A549 (cell line): ENCODE measurements at regions not wholly inside any gene's neighbourhood (a gene's known extent, or its start where the extent isn't known, plus 50 kb on each side); places are given as distances from the start of the nearest gene placed in this dataset.

Source experiments
- ATAC-seq, 2 experiments: fragments of 200-7000 bp in 1 of 2; fragments of >200 bp in 1 of 2; cut with Nextera tagmentation in 1 of 2; cut with Tn5 transposase in 1 of 2; 3 replicates each; pipeline versions ENCODE4 v1.8.0 to v1.9.1; 2018 to 2020; ENCODE audit warnings: mild to moderate bottlenecking in 1 of 2, moderate library complexity in 1 of 2
- CTCF ChIA-PET: fragments of 300-600 bp; sonication (Branson Sonifier 250); formaldehyde crosslinking; extraction: SDS; loops from one replicate; lab custom pipeline; 2021; ENCODE audit warnings: antibody characterized with exemption, inconsistent platforms; lab: Yijun Ruan, JAX
- POLR2A ChIA-PET: fragments of 350-600 bp; formaldehyde crosslinking; extraction: SDS; loops from one replicate; lab custom pipeline; 2021; ENCODE audit warnings: antibody characterized with exemption, inconsistent platforms; lab: Yijun Ruan, JAX
- DNase-seq, 2 experiments: peaks; one replicate each; pipeline versions ENCODE4 v3.0.0 to v3.0.0-alpha.2; 2011 to 2016; ENCODE audit warnings: low read depth in 1 of 2, low spot score in 1 of 2
- FAIRE-seq: peaks from 2 replicates; lab custom pipeline; 2011; peaks lifted over from hg19 to GRCh38; lab: Jason Lieb, UNC
- H3K27ac ChIP-seq, 2 experiments: fragments of >200 bp; sonication (Bioruptor Twin); formaldehyde crosslinking; 3 replicates each; pipeline ENCODE4 v1.5.1; 2016 to 2017
- H3K4me1 ChIP-seq: fragments of >200 bp; sonication (Bioruptor Twin); formaldehyde crosslinking; 3 replicates; pipeline ENCODE4 v1.6.1; 2016
- H3K4me2 ChIP-seq: fragments of >200 bp; sonication (Bioruptor Twin); formaldehyde crosslinking; 3 replicates; pipeline ENCODE4 v1.6.1; 2016
- H3K4me3 ChIP-seq: fragments of >200 bp; sonication (Bioruptor Twin); formaldehyde crosslinking; 3 replicates; pipeline ENCODE4 v1.5.1; 2016
- H3K9me3 ChIP-seq: fragments of >200 bp; sonication (Bioruptor Twin); formaldehyde crosslinking; 3 replicates; pipeline ENCODE4 v1.6.1; 2016
- ATOH8 ChIP-seq: fragments of 250-450 bp; sonication (Bioruptor Pico); IDR thresholded peaks from 2 replicates; pipeline ENCODE4 v1.5.0; 2020; ENCODE audit warnings: low read depth, mild to moderate bottlenecking, moderate library complexity
- BCL3 ChIP-seq: fragments of >200 bp; sonication (Bioruptor Twin); formaldehyde crosslinking; IDR thresholded peaks from 3 replicates; pipeline ENCODE4 v1.6.1; 2016
- CHD4 ChIP-seq: fragments of 200-600 bp; sonication (generic); IDR thresholded peaks from 2 replicates; pipeline ENCODE4 v1.6.1; 2016; ENCODE audit warnings: antibody characterized with exemption, mild to moderate bottlenecking, borderline replicate concordance
- E2F6 ChIP-seq: IDR thresholded peaks from 2 replicates; pipeline ENCODE4 v1.6.1; 2012; ENCODE audit warnings: low read depth, borderline replicate concordance
- EHMT2 ChIP-seq: fragments of 200-600 bp; sonication (generic); IDR thresholded peaks from 2 replicates; pipeline ENCODE4 v1.6.1; 2016; ENCODE audit warnings: antibody characterized with exemption, low read depth, mild to moderate bottlenecking, moderate library complexity
- EP300 ChIP-seq, 2 experiments: fragments of >200 bp; sonication (Bioruptor Twin); formaldehyde crosslinking; IDR thresholded peaks; 2 replicates in 1 of 2; 3 replicates in 1 of 2; pipeline ENCODE4 v1.6.1; 2016 to 2017
- FOSB ChIP-seq: fragments of 250-450 bp; sonication (Bioruptor Pico); IDR thresholded peaks from 2 replicates; pipeline ENCODE4 v1.5.0; 2020; ENCODE audit warnings: mild to moderate bottlenecking, moderate library complexity
- FOXS1 ChIP-seq: fragments of 250-450 bp; sonication (Bioruptor Pico); IDR thresholded peaks from 2 replicates; pipeline ENCODE4 v1.5.0; 2020; ENCODE audit warnings: mild to moderate bottlenecking, moderate library complexity
- GATA3 ChIP-seq: IDR thresholded peaks from 2 replicates; pipeline ENCODE4 v1.6.1; 2012; ENCODE audit warnings: borderline replicate concordance
- HES2 ChIP-seq: fragments of >200 bp; sonication (Bioruptor Twin); formaldehyde crosslinking; IDR thresholded peaks from 2 replicates; pipeline ENCODE4 v1.6.1; 2016
- HEYL ChIP-seq: fragments of 250-450 bp; sonication (Bioruptor Pico); IDR thresholded peaks from 2 replicates; pipeline ENCODE4 v1.8.0; 2021; ENCODE audit warnings: mild to moderate bottlenecking, moderate library complexity
- HOXA7 ChIP-seq: fragments of 250-450 bp; sonication (Bioruptor Pico); IDR thresholded peaks from 2 replicates; pipeline ENCODE4 v1.5.0; 2020; ENCODE audit warnings: mild to moderate bottlenecking, moderate library complexity
- HOXB13 ChIP-seq: fragments of 250-450 bp; sonication (Bioruptor Pico); IDR thresholded peaks from 2 replicates; pipeline ENCODE4 v1.5.0; 2020; ENCODE audit warnings: low read depth, mild to moderate bottlenecking, moderate library complexity
- HOXB5 ChIP-seq: fragments of 250-450 bp; sonication (Bioruptor Pico); IDR thresholded peaks from 2 replicates; pipeline ENCODE4 v1.5.0; 2020; ENCODE audit warnings: mild to moderate bottlenecking, moderate library complexity
- JUN ChIP-seq, 2 experiments: fragments of >200 bp; sonication (Bioruptor Twin); formaldehyde crosslinking; IDR thresholded peaks; 2 replicates in 1 of 2; 3 replicates in 1 of 2; pipeline ENCODE4 v1.6.1; 2016 to 2017
- JUNB ChIP-seq: fragments of >200 bp; sonication (Bioruptor Twin); formaldehyde crosslinking; IDR thresholded peaks from 2 replicates; pipeline ENCODE4 v1.6.1; 2016
- KDM1A ChIP-seq: fragments of 200-600 bp; sonication (generic); IDR thresholded peaks from 2 replicates; pipeline ENCODE4 v1.6.1; 2016; ENCODE audit warnings: low read depth, mild to moderate bottlenecking
- KDM5A ChIP-seq: fragments of 200-600 bp; sonication (generic); IDR thresholded peaks from 2 replicates; pipeline ENCODE4 v1.6.1; 2016; ENCODE audit warnings: antibody characterized with exemption, mild to moderate bottlenecking
- MAX ChIP-seq: IDR thresholded peaks from 2 replicates; pipeline ENCODE4 v1.6.1; 2012
- MYC ChIP-seq: IDR thresholded peaks from 2 replicates; pipeline ENCODE4 v1.6.1; 2012; ENCODE audit warnings: mild to moderate bottlenecking, inconsistent platforms, low read length, improper control_type of control experiment, borderline replicate concordance
- NPAS2 ChIP-seq: fragments of 250-450 bp; sonication (Bioruptor Pico); IDR thresholded peaks from 2 replicates; pipeline ENCODE4 v1.8.0; 2022; ENCODE audit warnings: mild to moderate bottlenecking, moderate library complexity, borderline replicate concordance
- POLR2A ChIP-seq: IDR thresholded peaks from 2 replicates; pipeline ENCODE4 v1.6.1; 2012; ENCODE audit warnings: mild to moderate bottlenecking, low read length
- RFX5 ChIP-seq: fragments of 450-650 bp; IDR thresholded peaks from 2 replicates; pipeline ENCODE4 v1.7.1; 2014; ENCODE audit warnings: antibody characterized with exemption, mild to moderate bottlenecking, moderate library complexity
- RNF2 ChIP-seq: fragments of 200-600 bp; sonication (generic); IDR thresholded peaks from 2 replicates; pipeline ENCODE4 v1.6.1; 2016; ENCODE audit warnings: low read depth, mild to moderate bottlenecking, antibody characterized with exemption, moderate library complexity, borderline replicate concordance
- TP53 ChIP-seq: fragments of 250-450 bp; sonication (Bioruptor Pico); IDR thresholded peaks from 2 replicates; pipeline ENCODE4 v1.5.0; 2021; ENCODE audit warnings: mild to moderate bottlenecking, moderate library complexity
- USF2 ChIP-seq: fragments of 450-650 bp; IDR thresholded peaks from 2 replicates; pipeline ENCODE4 v1.6.1; 2014; ENCODE audit warnings: antibody characterized with exemption
- ZC3H11A ChIP-seq: fragments of 450-650 bp; IDR thresholded peaks from 2 replicates; pipeline ENCODE4 v1.6.1; 2014; ENCODE audit warnings: antibody characterized with exemption, mild to moderate bottlenecking
- ZFP36 ChIP-seq: fragments of 450-650 bp; IDR thresholded peaks from 2 replicates; pipeline ENCODE4 v1.6.1; 2014; ENCODE audit warnings: borderline replicate concordance; ENCODE audit not compliant: partially characterized antibody
- ZSCAN20 ChIP-seq: fragments of 250-450 bp; sonication (Bioruptor Pico); IDR thresholded peaks from 2 replicates; pipeline ENCODE4 v1.8.0; 2022; ENCODE audit warnings: mild to moderate bottlenecking, moderate library complexity
- WGBS: methylation state at CpG from one replicate; pipeline ENCODE4 v1.1.6; 2017; ENCODE audit errors: missing lambda C conversion rate; 5-methylcytosine and 5-hydroxymethylcytosine counted together
- TF ChIP-seq, protein P1 (sequence below): fragments of >200 bp; sonication (Bioruptor Twin); formaldehyde crosslinking; IDR thresholded peaks from 3 replicates; pipeline ENCODE4 v1.5.1; 2016
- TF ChIP-seq, protein P2 (sequence below): fragments of 250-450 bp; sonication (Bioruptor Pico); IDR thresholded peaks from 2 replicates; pipeline ENCODE4 v1.5.0; 2021; ENCODE audit warnings: mild to moderate bottlenecking, moderate library complexity, borderline replicate concordance

- FAIRE-seq (no peak), ATAC-seq (no peak), DNase-seq (no peak)
- POLR2A ChIA-PET: no interaction called here
- Histone ChIP-seq H3K4me2 (no peak overlapping the region), H3K4me3 (no peak overlapping the region), H3K27ac (no peak overlapping the region), H3K9me3 (no peaks in the 10 kb centered on the region), H3K4me1 (no peaks in the 10 kb centered on the region)
- CTCF ChIA-PET: no interaction called here
- 68% methylated on average over 3 of the region's 3 CpGs for WGBS
- TF ChIP-seq ZC3H11A (no peak), KDM5A (no peak), MYC (no peak), POLR2A (no peak), GATA3 (no peak), E2F6 (no peak), ATOH8 (no peak), TP53 (no peak), EHMT2 (no peak), RFX5 (no peak), FOSB (CRISPR knock-in tag) (no peak), HOXB5 (no peak), HOXA7 (CRISPR knock-in tag) (no peak), RNF2 (no peak), JUNB (no peak), HES2 (no peak)
- TF ChIP-seq, protein P1, sequence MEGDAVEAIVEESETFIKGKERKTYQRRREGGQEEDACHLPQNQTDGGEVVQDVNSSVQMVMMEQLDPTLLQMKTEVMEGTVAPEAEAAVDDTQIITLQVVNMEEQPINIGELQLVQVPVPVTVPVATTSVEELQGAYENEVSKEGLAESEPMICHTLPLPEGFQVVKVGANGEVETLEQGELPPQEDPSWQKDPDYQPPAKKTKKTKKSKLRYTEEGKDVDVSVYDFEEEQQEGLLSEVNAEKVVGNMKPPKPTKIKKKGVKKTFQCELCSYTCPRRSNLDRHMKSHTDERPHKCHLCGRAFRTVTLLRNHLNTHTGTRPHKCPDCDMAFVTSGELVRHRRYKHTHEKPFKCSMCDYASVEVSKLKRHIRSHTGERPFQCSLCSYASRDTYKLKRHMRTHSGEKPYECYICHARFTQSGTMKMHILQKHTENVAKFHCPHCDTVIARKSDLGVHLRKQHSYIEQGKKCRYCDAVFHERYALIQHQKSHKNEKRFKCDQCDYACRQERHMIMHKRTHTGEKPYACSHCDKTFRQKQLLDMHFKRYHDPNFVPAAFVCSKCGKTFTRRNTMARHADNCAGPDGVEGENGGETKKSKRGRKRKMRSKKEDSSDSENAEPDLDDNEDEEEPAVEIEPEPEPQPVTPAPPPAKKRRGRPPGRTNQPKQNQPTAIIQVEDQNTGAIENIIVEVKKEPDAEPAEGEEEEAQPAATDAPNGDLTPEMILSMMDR: no peak
- TF ChIP-seq, protein P2, sequence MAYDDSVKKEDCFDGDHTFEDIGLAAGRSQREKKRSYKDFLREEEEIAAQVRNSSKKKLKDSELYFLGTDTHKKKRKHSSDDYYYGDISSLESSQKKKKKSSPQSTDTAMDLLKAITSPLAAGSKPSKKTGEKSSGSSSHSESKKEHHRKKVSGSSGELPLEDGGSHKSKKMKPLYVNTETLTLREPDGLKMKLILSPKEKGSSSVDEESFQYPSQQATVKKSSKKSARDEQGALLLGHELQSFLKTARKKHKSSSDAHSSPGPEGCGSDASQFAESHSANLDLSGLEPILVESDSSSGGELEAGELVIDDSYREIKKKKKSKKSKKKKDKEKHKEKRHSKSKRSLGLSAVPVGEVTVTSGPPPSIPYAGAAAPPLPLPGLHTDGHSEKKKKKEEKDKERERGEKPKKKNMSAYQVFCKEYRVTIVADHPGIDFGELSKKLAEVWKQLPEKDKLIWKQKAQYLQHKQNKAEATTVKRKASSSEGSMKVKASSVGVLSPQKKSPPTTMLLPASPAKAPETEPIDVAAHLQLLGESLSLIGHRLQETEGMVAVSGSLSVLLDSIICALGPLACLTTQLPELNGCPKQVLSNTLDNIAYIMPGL: no peak
These were observed 921.7 kb downstream of the TBL1XR1 start for GRCh38 chr3:176275538-176275937.

- WGBS: 3% methylated on average over 2 of the region's 2 CpGs
- POLR2A ChIA-PET: no interaction called here
- no peaks in the 10 kb centered on the region for H3K9me3 ChIP-seq
These were observed 922.2 kb downstream of the TBL1XR1 start for GRCh38 chr3:176275113-176275512.

More at GRCh38 chr3:176275113-176275512, 922.2 kb downstream of the TBL1XR1 start:
- TF ChIP-seq ZFP36: no peak
- no peak for TF ChIP-seq HOXB5
- no peak for TF ChIP-seq USF2
- no peak for TF ChIP-seq MYC
- no peak for TF ChIP-seq ZSCAN20
- no peak for TF ChIP-seq ZC3H11A
- no peak for TF ChIP-seq EP300 (IDR thresholded peaks at IDR 0.05)
- no peak for TF ChIP-seq MAX
- TF ChIP-seq JUN (IDR thresholded peaks at IDR 0.05): no peak
- TF ChIP-seq CHD4: no peak
- no peak for TF ChIP-seq BCL3
- TF ChIP-seq NPAS2: no peak
- TF ChIP-seq HOXB13: no peak
- no peak for TF ChIP-seq FOXS1 (CRISPR knock-in tag)
- no peak for TF ChIP-seq EHMT2
- no peak for TF ChIP-seq KDM1A
- no peak for TF ChIP-seq HEYL (CRISPR knock-in tag)
- FAIRE-seq (no peak), DNase-seq (no peak), ATAC-seq (no peak)
- Histone ChIP-seq H3K4me1 (no peaks in the 10 kb centered on the region), H3K27ac (no peak overlapping the region), H3K4me2 (no peak overlapping the region), H3K4me3 (no peak overlapping the region)
- CTCF ChIA-PET: no interaction called here
